A549 (cell line): ENCODE measurements at regions not wholly inside any gene's neighbourhood (a gene's known extent, or its start where the extent isn't known, plus 50 kb on each side); places are given as distances from the start of the nearest gene placed in this dataset.

Experiments
- ATAC-seq, 2 experiments: fragments of 200-7000 bp in 1 of 2; fragments of >200 bp in 1 of 2; cut with Nextera tagmentation in 1 of 2; cut with Tn5 transposase in 1 of 2; 3 replicates each; pipeline versions ENCODE4 v1.8.0 to v1.9.1; 2018 to 2020; ENCODE audit warnings: mild to moderate bottlenecking in 1 of 2, moderate library complexity in 1 of 2
- CTCF ChIA-PET: fragments of 300-600 bp; sonication (Branson Sonifier 250); formaldehyde crosslinking; extraction: SDS; loops from one replicate; lab custom pipeline; 2021; ENCODE audit warnings: antibody characterized with exemption, inconsistent platforms; lab: Yijun Ruan, JAX
- POLR2A ChIA-PET: fragments of 350-600 bp; formaldehyde crosslinking; extraction: SDS; loops from one replicate; lab custom pipeline; 2021; ENCODE audit warnings: antibody characterized with exemption, inconsistent platforms; lab: Yijun Ruan, JAX
- DNase-seq, 2 experiments: peaks; one replicate each; pipeline versions ENCODE4 v3.0.0 to v3.0.0-alpha.2; 2011 to 2016; ENCODE audit warnings: low read depth in 1 of 2, low spot score in 1 of 2
- FAIRE-seq: peaks from 2 replicates; lab custom pipeline; 2011; peaks lifted over from hg19 to GRCh38; lab: Jason Lieb, UNC
- H3K27ac ChIP-seq, 2 experiments: fragments of >200 bp; sonication (Bioruptor Twin); formaldehyde crosslinking; 3 replicates each; pipeline ENCODE4 v1.5.1; 2016 to 2017
- H3K4me1 ChIP-seq: fragments of >200 bp; sonication (Bioruptor Twin); formaldehyde crosslinking; 3 replicates; pipeline ENCODE4 v1.6.1; 2016
- H3K4me2 ChIP-seq: fragments of >200 bp; sonication (Bioruptor Twin); formaldehyde crosslinking; 3 replicates; pipeline ENCODE4 v1.6.1; 2016
- H3K4me3 ChIP-seq: fragments of >200 bp; sonication (Bioruptor Twin); formaldehyde crosslinking; 3 replicates; pipeline ENCODE4 v1.5.1; 2016
- H3K9me3 ChIP-seq: fragments of >200 bp; sonication (Bioruptor Twin); formaldehyde crosslinking; 3 replicates; pipeline ENCODE4 v1.6.1; 2016
- CHD2 ChIP-seq: fragments of 150-350 bp; IDR thresholded peaks from 2 replicates; pipeline ENCODE4 v1.6.1; 2014; ENCODE audit warnings: low read length; ENCODE audit not compliant: partially characterized antibody
- CHD4 ChIP-seq: fragments of 200-600 bp; sonication (generic); IDR thresholded peaks from 2 replicates; pipeline ENCODE4 v1.6.1; 2016; ENCODE audit warnings: antibody characterized with exemption, mild to moderate bottlenecking, borderline replicate concordance
- FOSB ChIP-seq: fragments of 250-450 bp; sonication (Bioruptor Pico); IDR thresholded peaks from 2 replicates; pipeline ENCODE4 v1.5.0; 2020; ENCODE audit warnings: mild to moderate bottlenecking, moderate library complexity
- FOSL2 ChIP-seq, 2 experiments: fragments of 450-650 bp in 1 of 2; fragments of >200 bp in 1 of 2; sonication (Bioruptor Twin) in 1 of 2; formaldehyde crosslinking; IDR thresholded peaks; 2 replicates each; pipeline versions ENCODE4 v1.5.0 to v1.6.1; 2016 to 2020; ENCODE audit warnings: mild to moderate bottlenecking in 1 of 2, moderate library complexity in 1 of 2
- FOXS1 ChIP-seq: fragments of 250-450 bp; sonication (Bioruptor Pico); IDR thresholded peaks from 2 replicates; pipeline ENCODE4 v1.5.0; 2020; ENCODE audit warnings: mild to moderate bottlenecking, moderate library complexity
- HEYL ChIP-seq: fragments of 250-450 bp; sonication (Bioruptor Pico); IDR thresholded peaks from 2 replicates; pipeline ENCODE4 v1.8.0; 2021; ENCODE audit warnings: mild to moderate bottlenecking, moderate library complexity
- HOXB13 ChIP-seq: fragments of 250-450 bp; sonication (Bioruptor Pico); IDR thresholded peaks from 2 replicates; pipeline ENCODE4 v1.5.0; 2020; ENCODE audit warnings: low read depth, mild to moderate bottlenecking, moderate library complexity
- HOXB5 ChIP-seq: fragments of 250-450 bp; sonication (Bioruptor Pico); IDR thresholded peaks from 2 replicates; pipeline ENCODE4 v1.5.0; 2020; ENCODE audit warnings: mild to moderate bottlenecking, moderate library complexity
- JUN ChIP-seq, 2 experiments: fragments of >200 bp; sonication (Bioruptor Twin); formaldehyde crosslinking; IDR thresholded peaks; 2 replicates in 1 of 2; 3 replicates in 1 of 2; pipeline ENCODE4 v1.6.1; 2016 to 2017
- MAFK ChIP-seq: fragments of 450-650 bp; IDR thresholded peaks from 2 replicates; pipeline ENCODE4 v1.6.1; 2014; ENCODE audit not compliant: partially characterized antibody
- MAX ChIP-seq: IDR thresholded peaks from 2 replicates; pipeline ENCODE4 v1.6.1; 2012
- MAZ ChIP-seq: fragments of 150-350 bp; IDR thresholded peaks from 2 replicates; pipeline ENCODE4 v1.6.1; 2014; ENCODE audit warnings: antibody characterized with exemption, low read depth, low read length, borderline replicate concordance
- NPAS2 ChIP-seq: fragments of 250-450 bp; sonication (Bioruptor Pico); IDR thresholded peaks from 2 replicates; pipeline ENCODE4 v1.8.0; 2022; ENCODE audit warnings: mild to moderate bottlenecking, moderate library complexity, borderline replicate concordance
- PBX3 ChIP-seq: IDR thresholded peaks from 2 replicates; pipeline ENCODE4 v1.6.1; 2012
- RFX5 ChIP-seq: fragments of 450-650 bp; IDR thresholded peaks from 2 replicates; pipeline ENCODE4 v1.7.1; 2014; ENCODE audit warnings: antibody characterized with exemption, mild to moderate bottlenecking, moderate library complexity
- TFCP2L1 ChIP-seq: fragments of 250-450 bp; sonication (Bioruptor Pico); IDR thresholded peaks from 2 replicates; pipeline ENCODE4 v1.5.0; 2021; ENCODE audit warnings: mild to moderate bottlenecking
- ZC3H11A ChIP-seq: fragments of 450-650 bp; IDR thresholded peaks from 2 replicates; pipeline ENCODE4 v1.6.1; 2014; ENCODE audit warnings: antibody characterized with exemption, mild to moderate bottlenecking
- ZFP36 ChIP-seq: fragments of 450-650 bp; IDR thresholded peaks from 2 replicates; pipeline ENCODE4 v1.6.1; 2014; ENCODE audit warnings: borderline replicate concordance; ENCODE audit not compliant: partially characterized antibody
- ZNF302 ChIP-seq: fragments of 250-450 bp; sonication (Bioruptor Pico); IDR thresholded peaks from 2 replicates; pipeline ENCODE4 v1.9.0; 2021; ENCODE audit warnings: inconsistent platforms, mild to moderate bottlenecking, moderate library complexity
- WGBS: methylation state at CpG from one replicate; pipeline ENCODE4 v1.1.6; 2017; ENCODE audit errors: missing lambda C conversion rate; 5-methylcytosine and 5-hydroxymethylcytosine counted together
- TF ChIP-seq, protein P1 (sequence below): IDR thresholded peaks from 2 replicates; pipeline ENCODE4 v1.6.1; 2012; ENCODE audit warnings: low read depth, borderline replicate concordance
- TF ChIP-seq, protein P2 (sequence below): fragments of 450-650 bp; IDR thresholded peaks from 2 replicates; pipeline ENCODE4 v1.6.1; 2014; ENCODE audit warnings: antibody characterized with exemption
- TF ChIP-seq, protein P3 (sequence below): fragments of 250-450 bp; sonication (Bioruptor Pico); IDR thresholded peaks from 2 replicates; pipeline ENCODE4 v1.5.0; 2020; ENCODE audit warnings: low read depth, mild to moderate bottlenecking, moderate library complexity
- TF ChIP-seq, protein P4 (sequence below): fragments of 200-600 bp; sonication (generic); IDR thresholded peaks from 2 replicates; pipeline ENCODE4 v1.6.1; 2016; ENCODE audit warnings: antibody characterized with exemption, mild to moderate bottlenecking, moderate library complexity

GRCh38 chr2:191598296-191598695 lies 79.6 kb upstream of the NABP1 start:
- DNase-seq: no peak
- POLR2A ChIA-PET: no interaction called here
- no peak overlapping the region for H3K27ac ChIP-seq
- CTCF ChIA-PET: no interaction called here
- no peak for ATAC-seq
- TF ChIP-seq HEYL (CRISPR knock-in tag): no peak
- TF ChIP-seq CHD2: no peak
- TF ChIP-seq CHD4: no peak
- no peak for TF ChIP-seq MAX
- no peak for TF ChIP-seq ZNF302 (CRISPR knock-in tag)
- H3K4me3 ChIP-seq: no peak overlapping the region
- H3K4me2 ChIP-seq: no peak overlapping the region
- H3K9me3 ChIP-seq: no peaks in the 10 kb centered on the region
- FAIRE-seq: no peak
- H3K4me1 ChIP-seq: peaks cover 21% of the 10 kb centered on the region

GRCh38 chr2:191601060-191601459 lies 76.9 kb upstream of the NABP1 start:
- POLR2A ChIA-PET: no interaction called here
- ATAC-seq (peak; percentile 40 to 50; a peak in 4 of 6 replicates), FAIRE-seq (no peak), DNase-seq (no peak)
- no peak overlapping the region for H3K4me3 ChIP-seq
- no peaks in the 10 kb centered on the region for H3K9me3 ChIP-seq
- 93% methylated on average over 2 of the region's 3 CpGs for WGBS
- H3K4me2 ChIP-seq: no peak overlapping the region
- H3K27ac ChIP-seq: no peak overlapping the region
- CTCF ChIA-PET: interaction anchor here (1.0 to 1.8 kb wide), 2 partner anchors 9 to 11 kb away, joined by 3 to 7 read pairs; no protein-coding TSS in a partner anchor
- H3K4me1 ChIP-seq: no peaks in the 10 kb centered on the region
- TF ChIP-seq PBX3 (no peak), HOXB5 (CRISPR knock-in tag) (no peak), CHD4 (no peak)
- TF ChIP-seq, protein P1, sequence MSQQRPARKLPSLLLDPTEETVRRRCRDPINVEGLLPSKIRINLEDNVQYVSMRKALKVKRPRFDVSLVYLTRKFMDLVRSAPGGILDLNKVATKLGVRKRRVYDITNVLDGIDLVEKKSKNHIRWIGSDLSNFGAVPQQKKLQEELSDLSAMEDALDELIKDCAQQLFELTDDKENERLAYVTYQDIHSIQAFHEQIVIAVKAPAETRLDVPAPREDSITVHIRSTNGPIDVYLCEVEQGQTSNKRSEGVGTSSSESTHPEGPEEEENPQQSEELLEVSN: no peak
- TF ChIP-seq, protein P2, sequence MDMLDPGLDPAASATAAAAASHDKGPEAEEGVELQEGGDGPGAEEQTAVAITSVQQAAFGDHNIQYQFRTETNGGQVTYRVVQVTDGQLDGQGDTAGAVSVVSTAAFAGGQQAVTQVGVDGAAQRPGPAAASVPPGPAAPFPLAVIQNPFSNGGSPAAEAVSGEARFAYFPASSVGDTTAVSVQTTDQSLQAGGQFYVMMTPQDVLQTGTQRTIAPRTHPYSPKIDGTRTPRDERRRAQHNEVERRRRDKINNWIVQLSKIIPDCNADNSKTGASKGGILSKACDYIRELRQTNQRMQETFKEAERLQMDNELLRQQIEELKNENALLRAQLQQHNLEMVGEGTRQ: no peak
- TF ChIP-seq, protein P3, sequence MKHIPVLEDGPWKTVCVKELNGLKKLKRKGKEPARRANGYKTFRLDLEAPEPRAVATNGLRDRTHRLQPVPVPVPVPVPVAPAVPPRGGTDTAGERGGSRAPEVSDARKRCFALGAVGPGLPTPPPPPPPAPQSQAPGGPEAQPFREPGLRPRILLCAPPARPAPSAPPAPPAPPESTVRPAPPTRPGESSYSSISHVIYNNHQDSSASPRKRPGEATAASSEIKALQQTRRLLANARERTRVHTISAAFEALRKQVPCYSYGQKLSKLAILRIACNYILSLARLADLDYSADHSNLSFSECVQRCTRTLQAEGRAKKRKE (CRISPR knock-in tag): no peak

- no peak overlapping the region for H3K27ac ChIP-seq
- DNase-seq (no peak), FAIRE-seq (no peak), ATAC-seq (no peak)
- no peaks in the 10 kb centered on the region for H3K4me1 ChIP-seq
- H3K4me3 ChIP-seq: no peak overlapping the region
- TF ChIP-seq FOSL2 (IDR thresholded peaks at IDR 0.05): no peak
- TF ChIP-seq FOSL2 (CRISPR knock-in tag; IDR thresholded peaks at IDR 0.05): no peak
- no peak for TF ChIP-seq FOSB (CRISPR knock-in tag)
- TF ChIP-seq RFX5: no peak
- TF ChIP-seq ZC3H11A: no peak
- TF ChIP-seq TFCP2L1 (CRISPR knock-in tag): no peak
- no peak for TF ChIP-seq ZFP36
- POLR2A ChIA-PET: no interaction called here
- WGBS: 68% methylated on average over 4 of the region's 4 CpGs
- CTCF ChIA-PET: interaction anchor here (1.2 kb wide), 1 partner anchor 20 kb away, joined by 3 read pairs; no protein-coding TSS in a partner anchor
- H3K4me2 ChIP-seq: no peak overlapping the region
- H3K9me3 ChIP-seq: no peaks in the 10 kb centered on the region
Measured at GRCh38 chr2:191604154-191604553, 73.8 kb upstream of the NABP1 start.

- no peak for ATAC-seq
- Histone ChIP-seq H3K27ac (no peak overlapping the region), H3K4me3 (no peak overlapping the region), H3K4me2 (no peak overlapping the region), H3K4me1 (peaks cover 5% of the 10 kb centered on the region; the same call in 2 of the 3 replicates), H3K9me3 (no peaks in the 10 kb centered on the region)
- POLR2A ChIA-PET: interaction anchor here (2.3 kb wide), 1 partner anchor 71 kb away, joined by 6 read pairs; the partner anchor contains the start of gene NABP1
- CTCF ChIA-PET: interaction anchor here (0.8 to 0.9 kb wide), 3 partner anchors 12 to 84 kb away, joined by 3 to 4 read pairs (median 3); no protein-coding TSS in a partner anchor
- no peak for DNase-seq
- FAIRE-seq: no peak
- 35% methylated on average over 1 of the region's 1 CpG for WGBS
- no peak for TF ChIP-seq MAZ
- TF ChIP-seq JUN (IDR thresholded peaks at IDR 0.05): no peak
- TF ChIP-seq NPAS2 (CRISPR knock-in tag): no peak
- TF ChIP-seq HOXB13 (CRISPR knock-in tag): no peak
- TF ChIP-seq ZNF302 (CRISPR knock-in tag): no peak
- TF ChIP-seq MAFK: no peak
- TF ChIP-seq, protein P4, sequence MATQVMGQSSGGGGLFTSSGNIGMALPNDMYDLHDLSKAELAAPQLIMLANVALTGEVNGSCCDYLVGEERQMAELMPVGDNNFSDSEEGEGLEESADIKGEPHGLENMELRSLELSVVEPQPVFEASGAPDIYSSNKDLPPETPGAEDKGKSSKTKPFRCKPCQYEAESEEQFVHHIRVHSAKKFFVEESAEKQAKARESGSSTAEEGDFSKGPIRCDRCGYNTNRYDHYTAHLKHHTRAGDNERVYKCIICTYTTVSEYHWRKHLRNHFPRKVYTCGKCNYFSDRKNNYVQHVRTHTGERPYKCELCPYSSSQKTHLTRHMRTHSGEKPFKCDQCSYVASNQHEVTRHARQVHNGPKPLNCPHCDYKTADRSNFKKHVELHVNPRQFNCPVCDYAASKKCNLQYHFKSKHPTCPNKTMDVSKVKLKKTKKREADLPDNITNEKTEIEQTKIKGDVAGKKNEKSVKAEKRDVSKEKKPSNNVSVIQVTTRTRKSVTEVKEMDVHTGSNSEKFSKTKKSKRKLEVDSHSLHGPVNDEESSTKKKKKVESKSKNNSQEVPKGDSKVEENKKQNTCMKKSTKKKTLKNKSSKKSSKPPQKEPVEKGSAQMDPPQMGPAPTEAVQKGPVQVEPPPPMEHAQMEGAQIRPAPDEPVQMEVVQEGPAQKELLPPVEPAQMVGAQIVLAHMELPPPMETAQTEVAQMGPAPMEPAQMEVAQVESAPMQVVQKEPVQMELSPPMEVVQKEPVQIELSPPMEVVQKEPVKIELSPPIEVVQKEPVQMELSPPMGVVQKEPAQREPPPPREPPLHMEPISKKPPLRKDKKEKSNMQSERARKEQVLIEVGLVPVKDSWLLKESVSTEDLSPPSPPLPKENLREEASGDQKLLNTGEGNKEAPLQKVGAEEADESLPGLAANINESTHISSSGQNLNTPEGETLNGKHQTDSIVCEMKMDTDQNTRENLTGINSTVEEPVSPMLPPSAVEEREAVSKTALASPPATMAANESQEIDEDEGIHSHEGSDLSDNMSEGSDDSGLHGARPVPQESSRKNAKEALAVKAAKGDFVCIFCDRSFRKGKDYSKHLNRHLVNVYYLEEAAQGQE: no peak
- TF ChIP-seq FOXS1 (CRISPR knock-in tag): no peak
Measured at GRCh38 chr2:191607096-191607495, 70.8 kb upstream of the NABP1 start.
